GM23338 (cell line): ENCODE measurements at regions not wholly inside any gene's neighbourhood (a gene's known extent, or its start where the extent isn't known, plus 50 kb on each side); places are given as distances from the start of the nearest gene placed in this dataset.

ENCODE experiments used
- ATAC-seq: fragments of 200-7000 bp; cut with Tn5 transposase; 3 replicates; pipeline ENCODE4 v1.9.1; 2020
- DNase-seq: peaks from one replicate; pipeline ENCODE4 v3.0.0-alpha.2; 2015; ENCODE audit warnings: low spot score
- H2AFZ ChIP-seq: fragments of 200-600 bp; sonication (generic); 2 replicates; pipeline ENCODE4 v1.8.0; 2016; ENCODE audit warnings: antibody characterized with exemption, mild to moderate bottlenecking, moderate library complexity
- H3F3A ChIP-seq: fragments of 200-600 bp; sonication (generic); replicated peaks from 2 replicates; pipeline ENCODE4 v1.8.0; 2017; ENCODE audit warnings: antibody characterized with exemption, mixed run types, low read depth
- H3K27ac ChIP-seq: fragments of 200-600 bp; sonication (generic); 2 replicates; pipeline ENCODE4 v1.6.1; 2016; ENCODE audit warnings: low read depth
- H3K27me3 ChIP-seq: fragments of 200-600 bp; sonication (generic); 2 replicates; pipeline ENCODE4 v1.8.0; 2016; ENCODE audit warnings: mild to moderate bottlenecking, mixed run types, moderate library complexity; ENCODE audit not compliant: insufficient read depth
- H3K36me3 ChIP-seq: fragments of 200-600 bp; sonication (generic); 2 replicates; pipeline ENCODE4 v1.8.0; 2016; ENCODE audit warnings: mild to moderate bottlenecking; ENCODE audit not compliant: insufficient read depth
- H3K4me1 ChIP-seq: fragments of 200-600 bp; sonication (generic); 2 replicates; pipeline ENCODE4 v1.8.0; 2016; ENCODE audit warnings: mild to moderate bottlenecking, moderate library complexity; ENCODE audit not compliant: insufficient read depth
- H3K4me2 ChIP-seq: fragments of 200-600 bp; sonication (generic); 2 replicates; pipeline ENCODE4 v1.7.1; 2017; ENCODE audit warnings: mixed run types
- H3K4me3 ChIP-seq: fragments of 200-600 bp; sonication (generic); 2 replicates; pipeline ENCODE4 v1.6.1; 2016; ENCODE audit warnings: mixed run types
- H3K79me2 ChIP-seq: fragments of 200-600 bp; sonication (generic); replicated peaks from 2 replicates; pipeline ENCODE4 v1.8.0; 2017; ENCODE audit warnings: mild to moderate bottlenecking; ENCODE audit not compliant: insufficient read depth
- H3K9me2 ChIP-seq: fragments of 200-600 bp; sonication (generic); 2 replicates; pipeline ENCODE4 v1.8.0; 2017; ENCODE audit not compliant: insufficient read depth
- H4K20me1 ChIP-seq: fragments of 200-600 bp; sonication (generic); replicated peaks from 2 replicates; pipeline ENCODE4 v1.8.0; 2017; ENCODE audit warnings: mild to moderate bottlenecking; ENCODE audit not compliant: insufficient read depth
- H3K27ac Mint-ChIP-seq: 2 replicates; pipeline ENCODE4 v1.8.0; 2020; ENCODE audit warnings: inconsistent platforms, mild to moderate bottlenecking, moderate library complexity, mixed read lengths
- H3K27me3 Mint-ChIP-seq: 3 replicates; pipeline ENCODE4 v1.8.0; 2022; ENCODE audit warnings: low read depth, mild to moderate bottlenecking, moderate library complexity, mixed read lengths, inconsistent platforms; ENCODE audit not compliant: insufficient read depth, poor library complexity
- H3K36me3 Mint-ChIP-seq: 3 replicates; pipeline ENCODE4 v1.8.0; 2021; ENCODE audit warnings: low read depth, mild to moderate bottlenecking, inconsistent platforms, moderate library complexity, mixed read lengths
- H3K4me1 Mint-ChIP-seq: 3 replicates; pipeline ENCODE4 v1.8.0; 2020; ENCODE audit warnings: mild to moderate bottlenecking, inconsistent platforms, mixed read lengths
- H3K4me3 Mint-ChIP-seq: 3 replicates; pipeline ENCODE4 v1.8.0; 2021; ENCODE audit warnings: moderate library complexity, mild to moderate bottlenecking, inconsistent platforms, mixed read lengths
- H3K9me3 Mint-ChIP-seq: 3 replicates; pipeline ENCODE4 v1.8.0; 2020; ENCODE audit warnings: moderate library complexity, mild to moderate bottlenecking, inconsistent platforms, mixed read lengths
- CREB1 ChIP-seq: fragments of 250-450 bp; sonication (Bioruptor Pico); IDR thresholded peaks from 2 replicates; pipeline ENCODE4 v1.5.0; 2020; ENCODE audit warnings: low read depth, mild to moderate bottlenecking, moderate library complexity
- EZH2 ChIP-seq: fragments of 200-600 bp; sonication (generic); IDR thresholded peaks from one replicate; pipeline ENCODE4 v1.8.0; 2017; ENCODE audit warnings: antibody characterized with exemption, mild to moderate bottlenecking, low read depth; ENCODE audit not compliant: unreplicated experiment
- EZH2phosphoT487 ChIP-seq: fragments of 200-600 bp; sonication (generic); IDR thresholded peaks from one replicate; pipeline ENCODE4 v1.8.1; 2018; ENCODE audit warnings: antibody characterized with exemption; ENCODE audit not compliant: unreplicated experiment
- POLR2AphosphoS5 ChIP-seq: IDR thresholded peaks from 2 replicates; pipeline ENCODE4 v1.6.1; 2016; ENCODE audit warnings: antibody characterized with exemption, low read depth
- STAT1 ChIP-seq: IDR thresholded peaks from one replicate; pipeline ENCODE4 v1.6.1; 2016; ENCODE audit warnings: antibody characterized with exemption; ENCODE audit not compliant: unreplicated experiment
- ZNF114 ChIP-seq: fragments of 250-450 bp; sonication (Bioruptor Pico); IDR thresholded peaks from 2 replicates; pipeline ENCODE4 v1.5.0; 2020; ENCODE audit warnings: mild to moderate bottlenecking, moderate library complexity
- ZNF462 ChIP-seq: fragments of 250-450 bp; sonication (Bioruptor Pico); IDR thresholded peaks from 2 replicates; pipeline ENCODE4 v1.5.0; 2020; ENCODE audit warnings: mild to moderate bottlenecking, moderate library complexity
- TF ChIP-seq, protein P1 (sequence below), 2 experiments: fragments of 200-600 bp in 1 of 2; sonication (generic) in 1 of 2; conservative IDR thresholded peaks; 2 replicates each; pipeline versions ENCODE4 v1.5.1 to v1.6.1; 2016 to 2017; ENCODE audit warnings: antibody characterized with exemption in 2 of 2, low read depth in 2 of 2, mild to moderate bottlenecking in 2 of 2, moderate library complexity in 1 of 2
- TF ChIP-seq, protein P2 (sequence below): IDR thresholded peaks from one replicate; pipeline ENCODE4 v1.6.1; 2018; ENCODE audit warnings: antibody characterized with exemption; ENCODE audit not compliant: unreplicated experiment
- TF ChIP-seq, protein P3 (sequence below): IDR thresholded peaks from 2 replicates; pipeline ENCODE4 v1.6.1; 2016; ENCODE audit warnings: antibody characterized with exemption

DNA sequence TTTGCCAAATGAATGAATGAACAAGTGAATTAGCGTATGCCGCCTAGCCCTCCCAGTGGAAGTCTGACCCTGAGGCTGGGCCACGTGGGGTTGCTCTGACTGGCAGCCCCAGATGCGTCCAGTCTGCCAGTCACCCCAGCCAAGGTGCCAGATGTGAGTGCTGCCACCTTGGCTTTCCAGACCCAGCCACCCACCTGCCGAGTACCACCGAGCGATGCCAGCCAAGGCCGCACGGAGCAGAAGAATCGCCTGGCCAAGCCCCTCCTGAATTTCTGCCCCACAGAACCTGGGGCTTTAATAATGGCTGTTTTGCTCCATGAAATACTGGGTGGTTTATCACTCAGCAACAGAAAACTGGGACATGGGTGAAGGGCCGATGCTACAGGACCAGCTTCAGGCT, 59.3 kb downstream of the ADRA2C start:
- Histone ChIP-seq H3K27ac (no peak overlapping the region), H3F3A (no peaks in the 10 kb centered on the region), H3K79me2 (no peaks in the 10 kb centered on the region), H2AFZ (no peak overlapping the region), H3K27me3 (no peaks in the 10 kb centered on the region), H3K36me3 (no peaks in the 10 kb centered on the region), H3K4me3 (no peak overlapping the region), H4K20me1 (no peaks in the 10 kb centered on the region), H3K4me2 (no peak overlapping the region), H3K4me1 (0 out of 2 replicates have a peak, but pooled peaks cover 8% of the 10 kb centered on the region), H3K9me2 (no peaks in the 10 kb centered on the region)
- TF ChIP-seq EZH2 (no peak), STAT1 (no peak), ZNF462 (no peak), CREB1 (CRISPR knock-in tag) (no peak), EZH2phosphoT487 (no peak), POLR2AphosphoS5 (no peak), ZNF114 (CRISPR knock-in tag) (no peak)
- TF ChIP-seq, protein P1, sequence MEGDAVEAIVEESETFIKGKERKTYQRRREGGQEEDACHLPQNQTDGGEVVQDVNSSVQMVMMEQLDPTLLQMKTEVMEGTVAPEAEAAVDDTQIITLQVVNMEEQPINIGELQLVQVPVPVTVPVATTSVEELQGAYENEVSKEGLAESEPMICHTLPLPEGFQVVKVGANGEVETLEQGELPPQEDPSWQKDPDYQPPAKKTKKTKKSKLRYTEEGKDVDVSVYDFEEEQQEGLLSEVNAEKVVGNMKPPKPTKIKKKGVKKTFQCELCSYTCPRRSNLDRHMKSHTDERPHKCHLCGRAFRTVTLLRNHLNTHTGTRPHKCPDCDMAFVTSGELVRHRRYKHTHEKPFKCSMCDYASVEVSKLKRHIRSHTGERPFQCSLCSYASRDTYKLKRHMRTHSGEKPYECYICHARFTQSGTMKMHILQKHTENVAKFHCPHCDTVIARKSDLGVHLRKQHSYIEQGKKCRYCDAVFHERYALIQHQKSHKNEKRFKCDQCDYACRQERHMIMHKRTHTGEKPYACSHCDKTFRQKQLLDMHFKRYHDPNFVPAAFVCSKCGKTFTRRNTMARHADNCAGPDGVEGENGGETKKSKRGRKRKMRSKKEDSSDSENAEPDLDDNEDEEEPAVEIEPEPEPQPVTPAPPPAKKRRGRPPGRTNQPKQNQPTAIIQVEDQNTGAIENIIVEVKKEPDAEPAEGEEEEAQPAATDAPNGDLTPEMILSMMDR (conservative IDR thresholded peaks at IDR 0.05; ENCODE audit: low read depth in 2 of 2), result no peak
- TF ChIP-seq, protein P2, sequence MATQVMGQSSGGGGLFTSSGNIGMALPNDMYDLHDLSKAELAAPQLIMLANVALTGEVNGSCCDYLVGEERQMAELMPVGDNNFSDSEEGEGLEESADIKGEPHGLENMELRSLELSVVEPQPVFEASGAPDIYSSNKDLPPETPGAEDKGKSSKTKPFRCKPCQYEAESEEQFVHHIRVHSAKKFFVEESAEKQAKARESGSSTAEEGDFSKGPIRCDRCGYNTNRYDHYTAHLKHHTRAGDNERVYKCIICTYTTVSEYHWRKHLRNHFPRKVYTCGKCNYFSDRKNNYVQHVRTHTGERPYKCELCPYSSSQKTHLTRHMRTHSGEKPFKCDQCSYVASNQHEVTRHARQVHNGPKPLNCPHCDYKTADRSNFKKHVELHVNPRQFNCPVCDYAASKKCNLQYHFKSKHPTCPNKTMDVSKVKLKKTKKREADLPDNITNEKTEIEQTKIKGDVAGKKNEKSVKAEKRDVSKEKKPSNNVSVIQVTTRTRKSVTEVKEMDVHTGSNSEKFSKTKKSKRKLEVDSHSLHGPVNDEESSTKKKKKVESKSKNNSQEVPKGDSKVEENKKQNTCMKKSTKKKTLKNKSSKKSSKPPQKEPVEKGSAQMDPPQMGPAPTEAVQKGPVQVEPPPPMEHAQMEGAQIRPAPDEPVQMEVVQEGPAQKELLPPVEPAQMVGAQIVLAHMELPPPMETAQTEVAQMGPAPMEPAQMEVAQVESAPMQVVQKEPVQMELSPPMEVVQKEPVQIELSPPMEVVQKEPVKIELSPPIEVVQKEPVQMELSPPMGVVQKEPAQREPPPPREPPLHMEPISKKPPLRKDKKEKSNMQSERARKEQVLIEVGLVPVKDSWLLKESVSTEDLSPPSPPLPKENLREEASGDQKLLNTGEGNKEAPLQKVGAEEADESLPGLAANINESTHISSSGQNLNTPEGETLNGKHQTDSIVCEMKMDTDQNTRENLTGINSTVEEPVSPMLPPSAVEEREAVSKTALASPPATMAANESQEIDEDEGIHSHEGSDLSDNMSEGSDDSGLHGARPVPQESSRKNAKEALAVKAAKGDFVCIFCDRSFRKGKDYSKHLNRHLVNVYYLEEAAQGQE, result no peak
- TF ChIP-seq, protein P3, sequence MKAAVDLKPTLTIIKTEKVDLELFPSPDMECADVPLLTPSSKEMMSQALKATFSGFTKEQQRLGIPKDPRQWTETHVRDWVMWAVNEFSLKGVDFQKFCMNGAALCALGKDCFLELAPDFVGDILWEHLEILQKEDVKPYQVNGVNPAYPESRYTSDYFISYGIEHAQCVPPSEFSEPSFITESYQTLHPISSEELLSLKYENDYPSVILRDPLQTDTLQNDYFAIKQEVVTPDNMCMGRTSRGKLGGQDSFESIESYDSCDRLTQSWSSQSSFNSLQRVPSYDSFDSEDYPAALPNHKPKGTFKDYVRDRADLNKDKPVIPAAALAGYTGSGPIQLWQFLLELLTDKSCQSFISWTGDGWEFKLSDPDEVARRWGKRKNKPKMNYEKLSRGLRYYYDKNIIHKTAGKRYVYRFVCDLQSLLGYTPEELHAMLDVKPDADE, result no peak
- Mint-ChIP-seq H3K36me3 (no peaks in the 10 kb centered on the region; the same call in 2 of the 3 replicates), H3K4me1 (peaks cover 32% of the 10 kb centered on the region), H3K27ac (no peak overlapping the region), H3K9me3 (no peaks in the 10 kb centered on the region; the same call in 2 of the 3 replicates), H3K27me3 (peaks cover 30% of the 10 kb centered on the region), H3K4me3 (no peak overlapping the region)
- ATAC-seq, result no peak
- no peak for DNase-seq
